ENCODE measurements at regions not wholly inside any gene's neighbourhood (a gene's known extent, or its start where the extent isn't known, plus 50 kb on each side); places are given as distances from the start of the nearest gene placed in this dataset.
"Not testable (repeated sequence)": the region's sequence is repeated elsewhere in the genome, so short reads cannot be mapped to it uniquely, and the experiment has no call there.

GRCh38 chr2:76204048-76204447 lies 493.3 kb upstream of the GCFC2 start:
- no peak overlapping the region for H3K27ac ChIP-seq (ENCODE audit: low read depth)
- WGBS, result 77% methylated on average over 2 of the region's 2 CpGs
- H3K36me3 ChIP-seq (ENCODE audit: insufficient read depth), result no peaks in the 10 kb centered on the region
- H3K4me3 ChIP-seq (ENCODE audit: low read depth, low read length), result no peak overlapping the region
- no peak for DNase-seq (ENCODE audit: extremely low spot score)
- H3K4me1 ChIP-seq (ENCODE audit: insufficient read depth), result no peaks in the 10 kb centered on the region

GRCh38 chr2:76202866-76203265 lies 492.2 kb upstream of the GCFC2 start:
- H3K4me1 ChIP-seq (ENCODE audit: insufficient read depth), result no peaks in the 10 kb centered on the region
- no peaks in the 10 kb centered on the region for H3K36me3 ChIP-seq (ENCODE audit: insufficient read depth)
- WGBS, result 89% methylated on average over 2 of the region's 2 CpGs

GRCh38 chr2:76197842-76198448 lies 487.2 kb upstream of the GCFC2 start:
- H3K27ac ChIP-seq (ENCODE audit: low read depth), result no peak overlapping the region
- no peak overlapping the region for H3K4me3 ChIP-seq (ENCODE audit: low read depth, low read length)
- peak; percentile 6 for DNase-seq (ENCODE audit: extremely low spot score)
- WGBS, result 23% methylated on average over 7 of the region's 7 CpGs
- H3K4me1 ChIP-seq (ENCODE audit: insufficient read depth), result no peaks in the 10 kb centered on the region
- no peaks in the 10 kb centered on the region for H3K36me3 ChIP-seq (ENCODE audit: insufficient read depth)

More at GRCh38 chr2:76202866-76203265, 492.2 kb upstream of the GCFC2 start:
- Histone ChIP-seq H3K27ac (ENCODE audit: low read depth) (no peak overlapping the region), H3K4me3 (ENCODE audit: low read depth, low read length) (no peak overlapping the region)
- DNase-seq (ENCODE audit: extremely low spot score), result no peak

- WGBS, result 79% methylated on average over 9 of the region's 9 CpGs
- Histone ChIP-seq H3K27ac (ENCODE audit: low read depth) (no peak overlapping the region), H3K4me3 (ENCODE audit: low read depth, low read length) (no peak overlapping the region)
Measured at GRCh38 chr2:76197428-76197827, 486.7 kb upstream of the GCFC2 start.

GRCh38 chr2:76194031-76194775 lies 483.5 kb upstream of the GCFC2 start:
- no peak for DNase-seq (ENCODE audit: extremely low spot score)
- 62% methylated on average over 5 of the region's 5 CpGs for WGBS
- no peaks in the 10 kb centered on the region for H3K4me1 ChIP-seq (ENCODE audit: insufficient read depth)

More at GRCh38 chr2:76197428-76197827, 486.7 kb upstream of the GCFC2 start:
- Histone ChIP-seq H3K36me3 (ENCODE audit: insufficient read depth) (no peaks in the 10 kb centered on the region), H3K4me1 (ENCODE audit: insufficient read depth) (no peaks in the 10 kb centered on the region)
- DNase-seq (ENCODE audit: extremely low spot score), result no peak

GRCh38 chr2:76193089-76193488 lies 482.4 kb upstream of the GCFC2 start:
- no peak for DNase-seq (ENCODE audit: extremely low spot score)
- WGBS, result 76% methylated on average over 3 of the region's 3 CpGs
- no peaks in the 10 kb centered on the region for H3K4me1 ChIP-seq (ENCODE audit: insufficient read depth)
- no peak overlapping the region for H3K4me3 ChIP-seq (ENCODE audit: low read depth, low read length)
- no peak overlapping the region for H3K27ac ChIP-seq (ENCODE audit: low read depth)
- H3K36me3 ChIP-seq (ENCODE audit: insufficient read depth), result no peaks in the 10 kb centered on the region

More at GRCh38 chr2:76194031-76194775, 483.5 kb upstream of the GCFC2 start:
- Histone ChIP-seq H3K36me3 (ENCODE audit: insufficient read depth) (no peaks in the 10 kb centered on the region), H3K27ac (ENCODE audit: low read depth) (no peak overlapping the region), H3K4me3 (ENCODE audit: low read depth, low read length) (no peak overlapping the region)

- H3K4me1 ChIP-seq (ENCODE audit: insufficient read depth), result no peaks in the 10 kb centered on the region
- WGBS, result 74% methylated on average over 4 of the region's 4 CpGs
- no peak for DNase-seq (ENCODE audit: extremely low spot score)
Measured at GRCh38 chr2:76188334-76189008, 477.8 kb upstream of the GCFC2 start.

GRCh38 chr2:76187415-76187814 lies 476.7 kb upstream of the GCFC2 start:
- H3K4me1 ChIP-seq (ENCODE audit: insufficient read depth), result no peaks in the 10 kb centered on the region
- no peak for DNase-seq (ENCODE audit: extremely low spot score)
- H3K27ac ChIP-seq (ENCODE audit: low read depth), result no peak overlapping the region
- no peaks in the 10 kb centered on the region for H3K36me3 ChIP-seq (ENCODE audit: insufficient read depth)
- no peak overlapping the region for H3K4me3 ChIP-seq (ENCODE audit: low read depth, low read length)
- 57% methylated on average over 1 of the region's 1 CpG for WGBS

More at GRCh38 chr2:76188334-76189008, 477.8 kb upstream of the GCFC2 start:
- Histone ChIP-seq H3K27ac (ENCODE audit: low read depth) (no peak overlapping the region), H3K36me3 (ENCODE audit: insufficient read depth) (no peaks in the 10 kb centered on the region), H3K4me3 (ENCODE audit: low read depth, low read length) (no peak overlapping the region)

GRCh38 chr2:76180676-76181075 lies 470.0 kb upstream of the GCFC2 start:
- Histone ChIP-seq H3K4me3 (ENCODE audit: low read depth, low read length) (no peak overlapping the region), H3K36me3 (ENCODE audit: insufficient read depth) (no peaks in the 10 kb centered on the region), H3K4me1 (ENCODE audit: insufficient read depth) (no peaks in the 10 kb centered on the region), H3K27ac (ENCODE audit: low read depth) (no peak overlapping the region)
- no peak for DNase-seq (ENCODE audit: extremely low spot score)
- 80% methylated on average over 1 of the region's 1 CpG for WGBS

GRCh38 chr2:76178610-76179009 lies 467.9 kb upstream of the GCFC2 start:
- H3K4me3 ChIP-seq (ENCODE audit: low read depth, low read length), result no peak overlapping the region
- H3K27ac ChIP-seq (ENCODE audit: low read depth), result no peak overlapping the region
- WGBS, result 95% methylated on average over 1 of the region's 1 CpG
- no peaks in the 10 kb centered on the region for H3K4me1 ChIP-seq (ENCODE audit: insufficient read depth)
- no peaks in the 10 kb centered on the region for H3K36me3 ChIP-seq (ENCODE audit: insufficient read depth)
- no peak for DNase-seq (ENCODE audit: extremely low spot score)

GRCh38 chr2:76175295-76175694 lies 464.6 kb upstream of the GCFC2 start:
- WGBS, result 79% methylated on average over 3 of the region's 3 CpGs
- H3K36me3 ChIP-seq (ENCODE audit: insufficient read depth), result no peaks in the 10 kb centered on the region
- no peaks in the 10 kb centered on the region for H3K4me1 ChIP-seq (ENCODE audit: insufficient read depth)
- no peak overlapping the region for H3K4me3 ChIP-seq (ENCODE audit: low read depth, low read length)
- no peak overlapping the region for H3K27ac ChIP-seq (ENCODE audit: low read depth)
- no peak for DNase-seq (ENCODE audit: extremely low spot score)

- Histone ChIP-seq H3K27ac (ENCODE audit: low read depth) (no peak overlapping the region), H3K4me1 (ENCODE audit: insufficient read depth) (no peaks in the 10 kb centered on the region), H3K36me3 (ENCODE audit: insufficient read depth) (no peaks in the 10 kb centered on the region), H3K4me3 (ENCODE audit: low read depth, low read length) (no peak overlapping the region)
- WGBS, result 62% methylated on average over 2 of the region's 2 CpGs
- no peak for DNase-seq (ENCODE audit: extremely low spot score)
Measured at GRCh38 chr2:76174505-76174904, 463.8 kb upstream of the GCFC2 start.

GRCh38 chr2:76173206-76173605 lies 462.5 kb upstream of the GCFC2 start:
- not testable (repeated sequence) for H3K36me3 ChIP-seq (ENCODE audit: insufficient read depth); DNase-seq (ENCODE audit: extremely low spot score)
- WGBS, result 44% methylated on average over 1 of the region's 1 CpG

GRCh38 chr2:76172154-76172595 lies 461.5 kb upstream of the GCFC2 start:
- not testable (repeated sequence) for DNase-seq (ENCODE audit: extremely low spot score); H3K27ac ChIP-seq (ENCODE audit: low read depth); H3K4me3 ChIP-seq (ENCODE audit: low read depth, low read length); H3K36me3 ChIP-seq (ENCODE audit: insufficient read depth); H3K4me1 ChIP-seq (ENCODE audit: insufficient read depth)

More at GRCh38 chr2:76173206-76173605, 462.5 kb upstream of the GCFC2 start:
- H3K4me1 ChIP-seq (ENCODE audit: insufficient read depth); H3K27ac ChIP-seq (ENCODE audit: low read depth); H3K4me3 ChIP-seq (ENCODE audit: low read depth, low read length): not testable (repeated sequence)
